Transverse colon (tissue), 4 donors: ENCODE measurements at regions not wholly inside any gene's neighbourhood (a gene's known extent, or its start where the extent isn't known, plus 50 kb on each side); places are given as distances from the start of the nearest gene placed in this dataset.

Experiments
- EP300 ChIP-seq: sonication (generic); formaldehyde crosslinking; IDR thresholded peaks from one replicate; pipeline ENCODE4 v1.6.1; 2017; ENCODE audit warnings: antibody characterized with exemption, low read depth
- POLR2A ChIP-seq: fragments of 450-650 bp; IDR thresholded peaks from one replicate; pipeline ENCODE4 v1.6.1; 2016; ENCODE audit warnings: antibody characterized with exemption, mild to moderate bottlenecking, moderate library complexity
- POLR2AphosphoS5 ChIP-seq, 3 donors: sonication (generic); formaldehyde crosslinking; IDR thresholded peaks; one replicate each; pipeline ENCODE4 v1.6.1; 2016; ENCODE audit warnings: antibody characterized with exemption in 3 of 3
- TF ChIP-seq, protein P1 (sequence below), 5 experiments: fragments of 200-600 bp in 3 of 5; fragments of 450-650 bp in 2 of 5; sonication (generic) in 3 of 5; IDR thresholded peaks; 1 replicate in 2 of 5; 2 replicates in 3 of 5; pipeline ENCODE4 v1.5.1; 2016 to 2017; ENCODE audit warnings: antibody characterized with exemption in 5 of 5, inconsistent platforms in 3 of 5, mild to moderate bottlenecking in 2 of 5, moderate library complexity in 1 of 5

- TF ChIP-seq POLR2AphosphoS5 (IDR thresholded peaks at IDR 0.05), result no peak
- no peak for TF ChIP-seq POLR2A
- TF ChIP-seq, protein P1, sequence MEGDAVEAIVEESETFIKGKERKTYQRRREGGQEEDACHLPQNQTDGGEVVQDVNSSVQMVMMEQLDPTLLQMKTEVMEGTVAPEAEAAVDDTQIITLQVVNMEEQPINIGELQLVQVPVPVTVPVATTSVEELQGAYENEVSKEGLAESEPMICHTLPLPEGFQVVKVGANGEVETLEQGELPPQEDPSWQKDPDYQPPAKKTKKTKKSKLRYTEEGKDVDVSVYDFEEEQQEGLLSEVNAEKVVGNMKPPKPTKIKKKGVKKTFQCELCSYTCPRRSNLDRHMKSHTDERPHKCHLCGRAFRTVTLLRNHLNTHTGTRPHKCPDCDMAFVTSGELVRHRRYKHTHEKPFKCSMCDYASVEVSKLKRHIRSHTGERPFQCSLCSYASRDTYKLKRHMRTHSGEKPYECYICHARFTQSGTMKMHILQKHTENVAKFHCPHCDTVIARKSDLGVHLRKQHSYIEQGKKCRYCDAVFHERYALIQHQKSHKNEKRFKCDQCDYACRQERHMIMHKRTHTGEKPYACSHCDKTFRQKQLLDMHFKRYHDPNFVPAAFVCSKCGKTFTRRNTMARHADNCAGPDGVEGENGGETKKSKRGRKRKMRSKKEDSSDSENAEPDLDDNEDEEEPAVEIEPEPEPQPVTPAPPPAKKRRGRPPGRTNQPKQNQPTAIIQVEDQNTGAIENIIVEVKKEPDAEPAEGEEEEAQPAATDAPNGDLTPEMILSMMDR (IDR thresholded peaks at IDR 0.05), result no peak
- no peak for TF ChIP-seq EP300
Measured at GRCh38 chr7:68613897-68614296, 984.4 kb upstream of the AUTS2 start.
